ENCODE measurements at regions not wholly inside any gene's neighbourhood (a gene's known extent, or its start where the extent isn't known, plus 50 kb on each side); places are given as distances from the start of the nearest gene placed in this dataset.

DNA sequence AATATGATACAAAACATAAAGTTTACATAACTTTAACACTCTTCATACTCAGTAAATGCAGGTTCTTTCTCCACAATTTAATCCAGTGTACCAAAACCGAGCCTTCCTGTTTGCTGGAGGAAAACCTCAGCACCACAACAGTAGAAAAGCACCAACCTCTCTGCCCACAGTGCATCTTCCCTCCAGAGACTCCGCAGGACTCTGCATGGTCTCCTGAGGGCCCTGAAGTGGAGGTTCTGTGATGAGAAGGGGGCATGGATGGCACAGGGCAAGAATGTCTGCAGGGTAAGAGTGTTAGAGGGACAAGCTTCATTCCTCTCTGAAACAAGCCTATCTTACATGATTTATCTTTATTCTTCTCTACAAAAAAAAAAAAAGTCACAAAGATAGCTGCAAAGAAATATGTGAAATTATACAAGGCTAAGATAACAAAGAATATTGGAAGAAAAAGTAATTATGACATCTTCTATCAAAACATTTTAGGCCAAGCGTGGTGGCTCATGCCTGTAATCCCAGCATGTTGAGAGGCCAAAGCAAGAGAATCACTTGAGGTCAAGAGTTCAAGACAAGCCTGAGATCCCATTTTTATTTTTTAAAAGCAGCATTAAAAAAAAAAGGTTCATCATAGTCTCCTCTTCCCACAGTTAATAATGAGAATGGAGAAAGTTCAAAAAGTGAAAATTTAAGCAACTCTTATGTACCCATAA, 102.0 kb downstream of the VPREB1 start:
- DNase-seq: no peak

DNA sequence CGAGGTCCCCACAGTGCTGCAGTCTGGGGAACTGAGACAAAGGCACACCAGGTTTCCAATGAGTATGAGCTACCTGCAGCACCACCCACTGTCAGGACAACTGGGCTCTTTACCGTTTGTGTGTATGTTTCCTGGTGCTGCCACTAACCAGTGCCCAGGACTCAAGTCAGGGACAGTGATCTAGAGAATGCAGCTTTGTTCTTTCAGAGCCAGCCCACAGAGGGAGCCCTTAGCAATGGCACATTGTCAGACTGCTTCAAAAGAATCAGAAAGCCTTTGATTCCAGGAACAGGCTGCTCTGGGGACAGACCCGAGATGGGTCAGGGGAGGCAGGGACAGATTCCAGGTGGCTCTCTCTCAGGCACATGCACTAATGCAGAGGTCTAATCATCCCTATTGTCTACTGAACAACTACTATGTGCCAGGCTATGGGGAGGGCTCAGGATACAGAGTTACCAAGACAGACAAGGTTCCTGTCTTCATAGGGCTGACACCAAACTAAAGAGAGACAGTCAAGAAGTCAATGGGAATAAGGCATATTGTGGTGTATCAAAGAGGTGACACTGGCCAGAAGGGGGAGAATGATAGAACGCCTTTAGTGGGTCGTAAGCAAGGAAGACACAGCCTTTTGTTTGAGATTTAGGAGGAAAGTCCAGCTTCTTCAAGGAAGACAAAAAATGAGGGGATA, 103.7 kb downstream of the VPREB1 start:
- DNase-seq: peak; percentile 41

DNA sequence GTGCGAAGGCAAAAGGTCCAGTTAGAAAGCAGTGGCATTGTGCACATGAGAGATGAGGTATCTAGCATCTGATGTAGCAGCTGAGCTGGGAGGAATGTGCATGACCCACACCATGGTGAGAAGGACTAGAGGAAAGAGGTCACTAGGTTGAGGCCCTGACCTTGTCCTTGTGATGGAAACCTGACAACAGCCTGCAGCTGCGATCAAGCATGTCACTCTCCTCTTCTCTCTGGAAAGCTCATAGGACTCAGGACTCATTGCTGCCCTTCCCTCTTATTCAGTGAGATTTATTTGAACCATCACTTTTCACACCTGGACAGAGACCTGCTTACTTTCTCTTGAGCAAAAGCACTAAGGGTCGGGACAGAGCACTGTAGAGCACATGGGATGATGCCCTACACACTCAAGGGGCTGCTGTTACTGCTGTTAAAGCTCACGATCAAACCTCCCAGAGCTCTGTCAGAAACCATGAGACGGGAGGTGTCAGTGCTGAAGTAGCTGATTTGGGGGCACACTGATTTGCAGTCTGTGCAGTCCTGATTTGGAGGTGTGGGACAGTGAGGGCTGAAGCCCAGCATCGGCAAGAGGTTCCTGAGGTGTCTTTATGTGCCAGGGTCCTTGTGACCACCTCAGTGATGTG, 104.3 kb downstream of the VPREB1 start:
- no peak for DNase-seq

DNA sequence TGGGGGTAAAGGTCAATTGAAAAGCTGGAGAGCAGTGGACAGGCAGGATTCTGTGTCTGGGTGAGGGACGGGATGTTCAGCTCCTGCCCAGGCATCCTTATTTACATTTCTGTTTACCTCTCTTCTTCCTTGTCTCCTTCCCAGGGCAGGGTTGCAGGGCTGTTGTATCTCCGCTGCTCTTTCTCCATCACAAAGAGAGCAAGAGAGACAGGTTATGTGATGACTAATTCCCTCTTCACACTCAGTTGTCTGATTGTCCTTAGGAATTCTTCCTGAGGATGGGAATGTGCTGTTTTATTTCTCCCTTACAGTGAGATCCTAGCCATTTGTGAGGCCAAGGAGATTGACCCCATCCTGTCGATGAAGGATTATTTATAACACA, 104.9 kb downstream of the VPREB1 start:
- DNase-seq: no peak

DNA sequence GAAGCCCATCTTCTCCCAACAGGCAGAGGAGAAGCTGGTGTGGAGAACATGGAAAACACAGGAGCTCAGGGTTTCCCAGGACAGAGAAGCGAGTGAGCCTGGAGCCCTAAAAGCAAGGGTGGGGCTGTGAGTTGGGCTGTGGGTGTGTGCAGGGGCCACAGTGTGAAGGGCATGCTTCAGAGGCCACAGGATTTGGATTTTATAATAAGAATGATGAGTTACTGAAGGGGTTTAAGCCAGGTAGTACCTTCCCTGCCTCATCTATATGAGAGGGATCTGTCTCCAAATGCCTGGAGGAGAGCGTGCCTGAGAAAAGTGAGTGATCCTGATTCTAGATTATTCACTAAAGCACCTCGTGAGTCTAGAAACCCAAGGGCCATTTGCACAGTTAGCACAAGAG, 106.8 kb downstream of the VPREB1 start:
- DNase-seq: no peak

DNA sequence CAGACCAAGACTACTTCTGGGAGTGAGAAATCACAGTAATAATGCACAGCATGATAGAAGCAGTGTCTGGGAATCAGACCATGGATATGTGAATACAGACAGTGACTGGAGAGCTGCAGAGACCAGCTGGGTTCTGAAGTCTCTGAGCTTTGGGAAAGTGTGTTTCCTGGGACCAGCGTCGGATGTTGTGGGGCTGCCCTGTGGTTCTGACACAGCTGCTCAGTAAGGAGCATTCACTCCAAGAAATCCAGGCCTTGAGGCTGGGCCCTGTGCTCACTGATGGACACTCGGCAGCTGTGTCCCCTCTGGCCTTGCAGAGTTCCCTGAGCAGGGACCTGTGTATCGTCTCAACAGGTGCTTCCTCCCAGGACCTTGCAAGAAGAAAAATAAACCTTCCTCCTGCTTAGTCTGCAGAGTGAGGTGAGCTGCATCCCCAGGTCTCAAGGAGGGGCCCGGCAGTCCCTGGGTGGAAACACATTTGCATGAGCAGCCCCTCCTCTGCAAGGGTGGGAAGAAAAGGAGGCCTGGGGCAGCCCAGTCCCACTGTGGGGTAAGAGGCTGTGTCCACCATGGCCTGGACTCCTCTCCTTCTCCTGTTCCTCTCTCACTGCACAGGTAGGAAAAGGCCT, 107.9 kb downstream of the VPREB1 start:
- no peak for DNase-seq

DNA sequence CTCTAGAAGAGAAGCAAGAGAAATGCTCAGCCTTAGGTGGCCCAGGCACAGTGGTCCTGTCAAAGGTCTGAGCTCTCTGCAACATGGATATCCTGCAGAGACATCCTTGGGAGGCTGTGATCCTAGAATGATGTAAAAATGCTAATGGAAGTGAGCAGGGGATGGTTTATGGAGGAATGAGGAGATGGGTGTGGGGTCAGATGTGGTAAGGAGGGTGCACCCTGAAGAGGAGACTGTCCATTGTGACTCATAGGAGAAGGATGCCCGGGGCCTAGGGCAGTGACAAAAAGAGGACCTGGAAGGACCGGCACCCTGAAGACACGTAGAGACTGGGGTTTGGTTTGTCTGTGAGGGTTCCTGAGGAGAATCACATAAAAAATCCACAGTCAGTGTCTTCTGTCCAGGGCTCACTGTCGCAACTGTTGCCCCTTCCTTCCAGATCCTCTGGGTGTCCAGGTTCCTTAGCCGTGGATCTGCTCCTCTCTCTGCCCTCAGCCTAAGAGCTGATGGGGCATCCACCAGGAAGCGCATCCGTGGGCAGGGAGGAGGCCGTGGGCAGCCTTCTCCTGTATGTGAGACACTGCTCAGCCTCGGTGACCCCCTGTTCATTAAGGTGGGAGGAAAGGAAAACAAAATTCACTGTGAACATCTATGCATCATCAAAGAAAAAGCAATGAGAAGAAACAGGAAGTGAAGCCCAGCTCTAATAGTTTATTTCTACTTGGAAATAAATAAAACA, 110.7 kb downstream of the VPREB1 start:
- no peak for DNase-seq

DNA sequence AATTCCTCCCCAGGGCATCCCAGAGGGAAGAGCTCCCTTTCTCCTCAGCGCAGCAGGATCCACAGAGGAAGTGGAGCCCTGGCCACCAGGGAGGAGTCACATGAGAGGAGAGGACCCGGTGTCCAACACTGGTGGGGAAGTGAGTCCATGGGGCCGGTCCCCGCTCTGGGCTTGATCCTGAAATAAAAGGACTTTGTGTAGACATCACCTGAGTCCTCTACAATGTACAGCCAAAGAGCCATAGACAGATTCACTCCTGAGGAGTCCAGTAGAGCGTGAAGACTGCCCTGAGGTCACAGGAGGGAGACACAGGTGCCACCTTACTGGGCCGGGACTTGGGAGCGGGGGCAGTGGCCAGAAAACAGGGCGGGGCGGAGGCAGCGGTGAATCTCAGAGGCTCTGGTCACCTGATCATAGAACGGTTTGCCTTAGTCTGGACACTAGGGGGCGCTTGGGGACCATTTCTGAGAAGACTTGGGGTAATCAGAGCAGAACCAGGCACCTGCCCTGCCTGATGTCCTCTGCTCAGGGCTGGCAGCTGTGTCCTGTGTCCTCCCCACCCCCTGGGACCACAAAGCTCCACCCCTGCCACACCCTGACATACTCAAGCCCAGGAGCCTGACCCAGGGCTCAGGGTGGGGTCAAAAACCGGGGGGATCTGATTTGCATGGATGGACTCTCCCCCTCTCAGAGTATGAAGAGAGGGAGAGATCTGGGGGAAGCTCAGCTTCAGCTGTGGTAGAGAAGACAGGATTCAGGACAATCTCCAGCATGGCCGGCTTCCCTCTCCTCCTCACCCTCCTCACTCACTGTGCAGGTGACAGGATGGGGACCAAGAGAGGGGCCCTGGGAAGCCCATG, 112.7 kb downstream of the VPREB1 start:
- peak; percentile 91 for DNase-seq

DNA sequence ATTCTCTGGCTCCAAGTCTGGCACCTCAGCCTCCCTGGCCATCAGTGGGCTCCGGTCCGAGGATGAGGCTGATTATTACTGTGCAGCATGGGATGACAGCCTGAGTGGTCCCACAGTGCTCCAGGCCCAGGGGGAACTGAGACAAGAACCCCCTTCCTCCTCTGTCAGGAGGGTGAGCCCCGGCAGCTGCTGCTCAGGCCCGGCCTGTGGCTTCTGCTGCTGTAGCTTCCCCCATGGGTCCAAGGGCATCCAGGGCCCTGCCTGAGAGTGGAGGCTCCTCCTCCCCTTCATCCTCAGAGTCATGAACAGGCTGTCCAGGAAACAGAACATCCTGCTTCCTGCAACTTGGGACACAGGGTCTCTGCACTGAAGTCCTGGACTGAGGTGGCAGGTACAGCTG, 113.6 kb downstream of the VPREB1 start:
- DNase-seq: no peak

DNA sequence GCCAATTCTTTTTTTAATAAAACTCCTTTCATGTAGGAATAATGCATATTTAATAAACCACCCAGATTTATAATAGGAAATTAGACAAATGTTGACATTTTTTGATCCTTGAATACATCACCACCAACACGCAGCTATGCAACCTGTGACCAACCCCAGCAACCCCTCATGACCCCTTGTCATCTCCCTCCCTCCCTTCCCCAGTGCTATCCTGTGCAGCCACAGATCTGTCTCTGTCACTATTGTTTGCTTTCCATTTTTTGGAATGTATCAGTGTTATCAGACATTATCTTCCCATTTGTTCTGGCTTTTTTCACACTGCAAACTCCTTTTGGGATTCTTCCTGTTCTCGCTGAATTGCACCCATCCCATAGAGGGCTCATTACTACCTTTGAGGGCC, 114.1 kb downstream of the VPREB1 start:
- no peak for DNase-seq

DNA sequence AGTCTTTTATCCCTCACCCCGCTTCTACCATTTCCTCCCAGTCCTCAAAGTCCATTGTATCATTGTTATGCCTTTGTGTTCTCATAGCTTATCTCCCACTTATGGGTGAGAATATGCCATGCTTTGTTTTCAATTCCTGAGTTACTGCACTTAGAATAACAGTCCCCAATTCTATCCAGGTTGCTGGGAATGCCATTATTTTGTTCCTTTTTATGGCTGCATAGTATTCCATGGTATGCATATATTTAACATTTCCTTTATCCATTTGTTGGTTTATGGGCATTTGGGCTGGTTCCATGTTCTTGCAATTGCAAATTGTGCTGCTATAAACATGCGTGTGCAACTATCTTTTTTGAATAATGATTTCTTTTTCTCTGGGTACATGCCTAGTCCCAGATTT, 114.9 kb downstream of the VPREB1 start:
- DNase-seq: no peak

DNA sequence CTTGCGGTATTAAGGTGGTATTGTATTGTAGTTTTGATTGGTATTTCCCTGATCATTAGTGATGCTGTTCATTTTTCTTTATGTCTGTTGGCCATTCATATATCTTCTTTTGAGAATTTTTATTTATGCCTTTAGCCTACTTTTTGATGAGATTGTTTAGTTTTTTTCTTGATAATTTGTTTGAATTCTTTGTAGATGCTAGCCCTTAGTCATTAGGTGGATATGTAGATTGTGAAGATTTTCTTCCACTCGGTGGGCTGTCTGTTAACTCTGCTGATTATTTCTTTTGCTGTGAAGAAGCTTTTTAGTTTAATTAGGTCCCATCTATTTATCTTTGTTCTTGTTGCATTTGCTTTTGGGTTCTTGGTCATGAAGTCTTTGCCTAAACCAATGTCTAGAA, 115.4 kb downstream of the VPREB1 start:
- no peak for DNase-seq

DNA sequence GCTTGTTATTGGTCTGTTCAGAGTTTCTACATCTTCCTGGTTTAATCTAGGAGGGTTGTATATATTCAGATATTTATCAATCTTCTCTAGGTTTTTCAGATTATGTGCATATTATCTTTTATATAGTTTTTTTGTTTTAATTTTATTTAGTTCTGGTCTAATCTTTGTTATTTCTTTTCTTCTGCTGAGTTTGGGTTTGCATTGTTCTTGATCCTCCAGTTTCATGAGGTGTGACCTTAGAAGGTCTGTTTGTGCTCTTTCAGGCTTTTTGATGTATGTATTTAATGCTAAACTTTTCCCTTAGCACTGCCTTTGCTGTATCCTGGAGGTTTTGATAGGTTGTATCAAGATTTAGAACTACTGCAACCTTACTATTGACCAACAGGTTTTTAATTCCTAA, 117.7 kb downstream of the VPREB1 start:
- DNase-seq: no peak

DNA sequence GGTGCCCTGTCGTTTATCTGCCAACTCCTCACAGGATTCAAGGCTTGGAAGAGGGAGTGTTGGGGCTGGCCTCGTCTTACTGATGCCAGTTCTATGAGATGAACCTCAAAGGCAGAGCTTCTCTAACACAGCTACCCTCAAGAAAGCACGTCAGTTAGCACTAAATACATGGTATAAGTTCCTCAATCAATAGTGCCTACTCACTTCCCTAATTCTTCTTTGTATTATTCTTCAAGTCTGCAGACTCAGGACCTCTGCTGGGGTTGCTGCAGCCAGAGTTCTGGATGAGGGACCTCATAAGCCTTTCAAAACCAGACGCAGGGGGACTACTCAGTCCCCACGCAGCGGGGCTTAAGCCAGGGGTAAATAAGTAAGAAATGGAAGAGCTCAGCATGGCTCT, 118.3 kb downstream of the VPREB1 start:
- peak; percentile 60 for DNase-seq

DNA sequence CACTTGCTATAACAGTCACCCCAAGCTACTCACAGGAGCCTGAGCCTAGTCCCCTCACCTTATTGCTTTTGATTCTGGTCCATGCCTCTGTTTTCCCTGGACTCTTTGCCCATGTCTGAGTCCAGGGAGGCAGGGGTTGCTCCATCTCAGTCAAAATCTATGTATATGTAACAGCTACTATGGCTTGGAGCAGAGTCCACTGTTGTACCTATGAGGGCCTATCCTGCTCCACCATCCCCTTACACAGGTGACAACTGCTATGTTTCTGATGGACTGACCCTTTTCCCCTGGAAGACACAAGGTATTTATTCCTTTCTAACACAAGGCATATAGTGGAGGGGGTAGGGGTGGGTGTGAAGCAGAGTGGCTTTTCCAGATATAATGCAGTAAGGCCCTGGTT, 119.6 kb downstream of the VPREB1 start:
- DNase-seq: no peak

DNA sequence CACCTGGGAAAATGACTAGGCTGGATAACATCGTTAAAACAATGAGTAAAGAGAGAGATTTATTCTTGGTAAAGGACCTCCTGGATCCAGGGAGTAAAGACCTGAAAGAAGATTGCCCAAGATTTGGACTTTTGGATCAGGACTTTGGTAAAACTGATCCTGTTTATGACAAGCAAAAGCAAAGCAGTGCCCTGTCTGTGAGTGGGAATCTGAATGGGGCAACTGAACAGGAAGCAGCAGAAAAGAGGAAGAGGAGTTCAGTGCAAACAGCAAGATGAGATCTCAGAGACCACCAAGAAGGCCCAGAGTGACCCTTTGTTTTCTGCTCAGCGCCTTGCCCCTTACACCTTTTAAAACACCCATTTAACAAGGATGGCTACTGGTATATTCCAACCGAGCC, 122.0 kb downstream of the VPREB1 start:
- DNase-seq: peak; percentile 28

DNA sequence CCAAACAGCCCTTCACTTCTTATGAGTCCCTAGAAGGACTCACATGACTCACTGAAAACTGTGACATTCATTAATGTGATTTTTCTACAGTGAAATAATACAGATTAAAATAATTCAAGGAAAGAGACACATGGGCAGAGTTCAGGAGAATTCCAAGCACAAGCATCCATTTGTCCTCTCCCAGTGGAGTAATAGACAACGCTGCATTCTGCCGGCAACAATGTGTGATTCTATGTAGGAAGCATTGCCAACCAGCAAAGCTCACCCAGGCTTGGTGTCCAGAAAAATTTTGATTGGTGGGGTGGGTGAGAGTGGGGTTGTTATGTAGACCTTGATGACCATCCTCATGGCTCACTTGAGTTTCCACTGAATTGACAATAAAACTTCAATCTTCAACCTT, 123.9 kb downstream of the VPREB1 start:
- no peak for DNase-seq

DNA sequence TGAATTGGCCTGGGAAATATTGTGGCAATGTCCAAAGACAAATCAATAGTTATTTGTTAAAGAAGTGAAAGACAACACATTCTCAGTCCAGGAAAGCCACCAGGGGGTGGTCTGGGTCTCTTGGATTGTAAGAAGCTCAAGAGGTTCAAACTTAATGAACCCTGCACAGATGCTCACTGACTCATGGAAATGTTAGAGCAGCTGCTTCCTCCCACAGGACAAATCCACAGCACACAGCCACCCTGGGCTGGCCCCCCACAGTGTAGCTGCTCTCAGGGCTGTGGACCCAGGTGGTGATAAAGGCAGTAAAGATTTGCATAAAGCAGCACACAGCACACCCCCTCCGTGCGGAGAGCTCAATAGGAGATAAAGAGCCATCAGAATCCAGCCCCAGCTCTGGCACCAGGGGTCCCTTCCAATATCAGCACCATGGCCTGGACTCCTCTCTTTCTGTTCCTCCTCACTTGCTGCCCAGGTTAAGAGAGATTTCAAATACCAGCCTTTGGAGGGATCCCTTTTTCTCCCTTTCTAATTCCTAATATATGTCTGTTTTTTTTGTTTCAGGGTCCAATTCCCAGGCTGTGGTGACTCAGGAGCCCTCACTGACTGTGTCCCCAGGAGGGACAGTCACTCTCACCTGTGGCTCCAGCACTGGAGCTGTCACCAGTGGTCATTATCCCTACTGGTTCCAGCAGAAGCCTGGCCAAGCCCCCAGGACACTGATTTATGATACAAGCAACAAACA, 124.8 kb downstream of the VPREB1 start:
- peak; percentile 40 for DNase-seq

DNA sequence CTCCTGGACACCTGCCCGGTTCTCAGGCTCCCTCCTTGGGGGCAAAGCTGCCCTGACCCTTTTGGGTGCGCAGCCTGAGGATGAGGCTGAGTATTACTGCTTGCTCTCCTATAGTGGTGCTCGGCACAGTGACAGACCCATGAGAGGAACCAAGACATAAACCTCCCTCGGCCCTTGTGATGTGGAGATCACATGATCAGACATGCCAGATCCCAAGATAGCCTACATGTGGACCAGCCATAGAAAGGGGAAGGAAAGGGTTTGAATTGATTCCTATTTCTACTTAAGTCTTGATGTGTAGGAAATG, 125.3 kb downstream of the VPREB1 start:
- peak; percentile 50 for DNase-seq

DNA sequence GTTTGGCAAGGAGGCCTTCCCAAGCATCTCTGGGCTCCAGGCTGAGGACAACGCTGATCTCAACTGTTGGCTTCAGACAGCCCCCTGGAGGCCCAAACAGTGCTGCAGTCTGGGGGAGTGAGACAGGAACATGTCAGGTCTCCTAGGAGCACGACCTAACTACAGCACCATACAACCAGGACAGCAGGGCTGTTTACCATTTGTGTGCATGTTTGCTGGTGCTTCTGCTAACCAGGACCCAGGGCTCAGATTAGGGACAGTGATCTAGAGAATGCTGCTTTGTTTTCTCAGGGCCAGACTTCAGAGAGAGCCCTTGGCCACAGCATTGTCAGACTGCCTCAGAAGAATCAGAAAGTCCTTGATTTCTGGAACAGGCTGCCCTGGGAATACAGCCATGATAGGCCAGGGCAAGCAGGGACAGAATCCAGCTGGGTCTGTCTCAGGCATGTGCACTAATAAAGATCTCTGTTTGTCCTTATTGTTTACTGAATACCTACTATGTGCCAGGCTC, 126.5 kb downstream of the VPREB1 start:
- peak; percentile 19 for DNase-seq

DNA sequence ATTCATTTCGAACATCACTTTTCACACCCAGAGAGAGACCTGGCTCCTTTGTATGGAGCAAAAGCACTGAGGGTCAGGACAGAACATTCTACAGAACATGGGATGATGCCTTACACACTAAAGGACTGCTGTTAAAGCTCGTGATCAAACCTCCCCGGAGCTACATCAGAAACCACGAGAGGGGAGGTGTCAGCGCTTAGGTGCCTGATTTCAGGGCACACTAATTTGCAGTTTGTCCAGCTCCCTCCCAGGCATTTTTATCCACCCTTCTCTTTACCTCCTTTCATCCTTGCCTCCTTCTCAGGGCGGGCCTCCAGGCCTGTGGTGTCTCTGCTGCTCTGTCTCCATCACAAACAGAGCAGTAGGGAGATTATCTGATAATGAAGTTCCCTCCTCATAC, 127.5 kb downstream of the VPREB1 start:
- no peak for DNase-seq

All from hematopoietic multipotent progenitor cell treated with erythropoietin and hydrocortisone succinate and interleukin-3 and kit ligand, for 4 days (in vitro differentiated cells).